GM10266 (cell line): ENCODE measurements at regions not wholly inside any gene's neighbourhood (a gene's known extent, or its start where the extent isn't known, plus 50 kb on each side); places are given as distances from the start of the nearest gene placed in this dataset.

ENCODE experiments used
- DNase-seq: peaks from one replicate; pipeline ENCODE4 v3.0.0; 2012; ENCODE audit errors: extremely low spot score
- TF ChIP-seq, protein P1 (sequence below): IDR thresholded peaks from 2 replicates; pipeline ENCODE4 v1.5.1; 2012; ENCODE audit warnings: mild to moderate bottlenecking, low read depth; ENCODE audit not compliant: control insufficient read depth, insufficient read depth; ENCODE audit errors: missing control alignments

DNA sequence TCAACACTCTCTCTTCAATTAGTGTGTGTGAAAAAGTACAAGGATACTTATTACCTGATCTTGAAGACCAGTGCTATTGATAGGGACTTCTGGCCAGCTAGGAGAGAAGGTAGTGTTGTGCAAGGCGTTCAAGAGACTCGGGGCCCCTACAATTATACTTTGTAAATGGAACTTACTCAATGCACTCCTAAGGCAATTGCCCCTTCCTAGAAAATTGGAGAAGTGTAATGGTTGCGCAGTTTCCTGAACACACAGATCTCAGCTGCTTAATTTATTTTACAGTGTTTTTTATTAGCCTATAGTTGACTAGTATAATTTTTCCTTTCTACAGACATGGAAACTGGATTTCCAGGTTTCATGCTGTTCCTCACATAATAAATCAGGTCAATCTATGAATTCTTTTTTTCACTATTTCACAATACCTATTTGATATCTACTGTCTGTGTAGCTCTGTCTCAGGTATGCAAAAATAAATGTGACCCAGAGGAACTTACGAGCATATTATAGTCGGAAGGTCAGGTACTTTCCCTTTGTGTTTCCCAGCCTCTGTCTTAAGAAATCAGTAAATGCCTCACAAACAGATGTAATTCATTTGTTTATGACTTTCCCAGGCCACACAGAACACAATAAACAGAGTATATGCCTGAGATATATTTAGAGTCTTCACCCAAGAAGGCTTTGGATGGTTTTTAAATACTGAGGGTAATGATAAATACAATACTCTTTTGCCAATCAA lies 89.1 kb upstream of the TET2 start:
- TF ChIP-seq, protein P1, sequence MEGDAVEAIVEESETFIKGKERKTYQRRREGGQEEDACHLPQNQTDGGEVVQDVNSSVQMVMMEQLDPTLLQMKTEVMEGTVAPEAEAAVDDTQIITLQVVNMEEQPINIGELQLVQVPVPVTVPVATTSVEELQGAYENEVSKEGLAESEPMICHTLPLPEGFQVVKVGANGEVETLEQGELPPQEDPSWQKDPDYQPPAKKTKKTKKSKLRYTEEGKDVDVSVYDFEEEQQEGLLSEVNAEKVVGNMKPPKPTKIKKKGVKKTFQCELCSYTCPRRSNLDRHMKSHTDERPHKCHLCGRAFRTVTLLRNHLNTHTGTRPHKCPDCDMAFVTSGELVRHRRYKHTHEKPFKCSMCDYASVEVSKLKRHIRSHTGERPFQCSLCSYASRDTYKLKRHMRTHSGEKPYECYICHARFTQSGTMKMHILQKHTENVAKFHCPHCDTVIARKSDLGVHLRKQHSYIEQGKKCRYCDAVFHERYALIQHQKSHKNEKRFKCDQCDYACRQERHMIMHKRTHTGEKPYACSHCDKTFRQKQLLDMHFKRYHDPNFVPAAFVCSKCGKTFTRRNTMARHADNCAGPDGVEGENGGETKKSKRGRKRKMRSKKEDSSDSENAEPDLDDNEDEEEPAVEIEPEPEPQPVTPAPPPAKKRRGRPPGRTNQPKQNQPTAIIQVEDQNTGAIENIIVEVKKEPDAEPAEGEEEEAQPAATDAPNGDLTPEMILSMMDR = no peak
- DNase-seq = peak; percentile 25

- no peak for DNase-seq
- TF ChIP-seq, protein P1 = no peak
Measured at GRCh38 chr4:105058177-105058812, 88.4 kb upstream of the TET2 start.

DNA sequence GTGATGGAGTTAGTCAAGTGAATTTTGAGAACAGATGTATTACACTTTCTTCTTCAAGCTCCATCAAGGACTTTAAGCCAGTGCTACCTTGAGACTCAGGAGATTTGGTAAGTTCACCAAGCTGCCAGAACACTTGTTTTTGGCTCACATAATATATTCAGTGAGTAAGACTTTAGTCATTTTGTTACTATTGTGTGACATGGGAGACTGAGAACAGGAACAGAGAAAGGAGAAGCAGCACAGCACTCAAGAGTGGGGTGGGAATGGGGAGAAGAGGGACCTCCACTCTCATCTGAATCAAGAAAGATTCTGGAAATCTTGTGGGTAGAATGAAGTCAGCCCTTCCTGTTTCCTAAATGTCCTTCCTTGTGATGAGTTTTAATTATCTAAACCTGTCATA lies 87.3 kb upstream of the TET2 start:
- TF ChIP-seq, protein P1 = no peak

GRCh38 chr4:105060628-105061027 lies 86.0 kb upstream of the TET2 start:
- DNase-seq = peak; percentile 71

More for the DNA sequence above, 87.3 kb upstream of the TET2 start:
- DNase-seq = peak; percentile 31

DNA sequence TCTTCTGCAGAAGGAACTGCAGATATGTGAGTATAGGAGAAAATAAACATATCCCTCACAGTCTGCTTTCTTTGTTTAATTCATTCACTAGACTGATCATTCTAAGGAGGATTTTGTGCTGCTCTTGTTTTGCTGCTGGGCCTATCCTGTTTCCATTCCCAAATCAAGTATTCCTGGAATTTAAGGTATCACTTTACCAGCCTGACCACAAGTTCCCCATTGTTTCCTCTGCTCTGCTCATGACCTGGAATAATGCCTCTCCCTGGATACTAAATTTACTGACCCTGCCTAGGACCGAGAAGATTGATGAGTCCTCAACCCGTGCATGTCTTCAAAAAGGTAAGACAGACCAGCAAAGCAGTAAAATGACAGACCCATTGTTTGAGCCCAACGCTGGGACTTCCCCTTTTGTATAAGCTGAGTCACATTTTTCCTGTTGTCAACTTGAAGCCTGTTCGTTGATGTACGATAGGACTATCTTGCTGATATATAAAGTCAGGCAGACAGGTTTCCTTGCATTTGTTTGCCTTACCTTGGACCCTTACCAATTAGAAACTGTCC lies 85.5 kb upstream of the TET2 start:
- TF ChIP-seq, protein P1 = no peak
- peak; percentile 57 for DNase-seq

More at GRCh38 chr4:105060628-105061027, 86.0 kb upstream of the TET2 start:
- TF ChIP-seq, protein P1 = no peak

DNA sequence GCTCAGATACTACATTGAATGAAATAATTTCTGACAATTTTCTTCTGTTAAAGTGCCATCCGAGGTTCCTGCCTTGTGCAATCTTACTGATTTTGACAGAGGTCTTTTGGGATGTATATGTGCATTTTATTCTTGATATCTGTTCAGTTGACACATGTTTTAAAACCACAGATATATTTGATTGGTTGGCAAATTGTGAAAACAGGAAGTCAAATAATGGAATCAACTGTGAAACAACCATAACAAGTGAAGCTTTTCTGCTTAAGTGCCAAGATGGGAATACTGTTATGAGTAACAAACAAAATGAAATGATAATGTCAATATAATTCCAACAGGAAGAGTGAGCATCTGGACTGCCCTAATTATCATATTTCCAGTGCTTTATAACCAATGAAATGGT lies 84.9 kb upstream of the TET2 start:
- DNase-seq = no peak
- TF ChIP-seq, protein P1 = no peak

- DNase-seq = no peak
- TF ChIP-seq, protein P1 = no peak
Measured at GRCh38 chr4:105066401-105066800, 80.3 kb upstream of the TET2 start.
